HG02678 (cell line): ENCODE measurements at regions not wholly inside any gene's neighbourhood (a gene's known extent, or its start where the extent isn't known, plus 50 kb on each side); places are given as distances from the start of the nearest gene placed in this dataset.
"Not testable (repeated sequence)": the region's sequence is repeated elsewhere in the genome, so short reads cannot be mapped to it uniquely, and the experiment has no call there.

Experiments
- ATAC-seq: cut with Tn5 transposase; IDR thresholded peaks from one replicate; pipeline ENCODE4 v1.9.1; 2021; ENCODE audit warnings: mild to moderate bottlenecking, moderate library complexity; ENCODE audit not compliant: unreplicated experiment

GRCh38 chr4:116688536-116688935, 396.8 kb downstream of the TRAM1L1 start:
- no peak for ATAC-seq

DNA sequence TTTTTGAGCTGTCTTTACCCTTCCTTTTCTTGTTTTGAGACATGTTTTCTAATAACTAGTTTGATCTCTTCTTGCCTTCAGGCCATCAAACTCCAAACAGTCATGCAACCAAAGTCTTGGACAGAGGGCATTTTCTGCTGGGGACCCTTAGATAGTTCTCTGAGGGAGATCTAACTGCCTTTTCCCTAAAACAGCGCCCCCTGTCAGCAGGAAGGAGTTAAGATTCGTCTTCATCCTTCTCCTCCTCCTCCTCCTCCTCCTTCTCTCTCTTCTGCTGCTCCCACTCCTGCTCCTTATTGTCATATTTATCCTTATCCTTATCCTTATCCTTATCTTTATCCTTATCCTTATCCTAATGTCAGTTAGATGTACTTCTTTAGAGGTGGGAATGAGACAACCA, 417.2 kb downstream of the TRAM1L1 start:
- ATAC-seq, result no peak

DNA sequence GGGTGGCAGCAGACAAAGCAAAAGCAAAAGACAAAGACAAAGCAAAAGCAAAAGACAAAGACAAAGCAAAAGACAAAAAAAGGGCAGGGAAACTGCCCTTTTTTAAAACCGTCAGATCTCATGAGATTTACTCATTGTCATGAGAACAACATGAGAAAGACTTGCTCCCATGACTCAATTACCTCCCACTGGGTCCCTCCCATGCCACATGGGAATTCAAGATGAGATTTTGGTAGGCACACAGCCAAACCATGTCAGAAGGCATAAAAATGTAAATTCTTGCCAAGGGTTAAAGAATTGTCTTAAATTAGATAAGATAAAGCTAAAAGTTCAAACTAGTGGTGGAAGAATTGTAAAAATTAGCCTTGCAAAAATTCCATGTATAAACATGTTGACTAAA, 419.7 kb downstream of the TRAM1L1 start:
- no peak for ATAC-seq

- ATAC-seq, result no peak
Measured at GRCh38 chr4:116664198-116664597, 421.2 kb downstream of the TRAM1L1 start.

DNA sequence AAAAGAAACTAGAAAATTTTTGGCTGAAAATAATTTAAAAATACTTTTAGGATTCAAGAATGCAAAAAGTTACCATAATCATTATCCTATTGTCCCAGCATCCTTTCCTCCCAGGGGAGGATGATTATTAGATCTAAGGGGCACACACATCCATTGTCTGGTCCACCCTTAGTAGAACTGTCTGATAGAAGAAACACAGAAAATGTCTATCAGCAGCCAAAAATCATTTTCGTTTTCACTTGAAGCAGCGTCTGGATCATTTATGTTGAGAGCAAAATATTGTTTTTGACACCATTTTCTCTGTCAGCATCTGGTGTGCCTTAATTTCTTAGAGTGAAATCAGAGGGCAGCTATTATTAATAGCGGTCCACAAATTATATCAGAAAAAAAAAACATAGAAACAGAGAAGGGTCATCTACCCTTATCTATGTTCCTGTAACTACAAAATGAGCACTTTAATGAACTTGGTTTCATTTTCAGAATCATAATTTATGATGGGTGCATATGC, 446.3 kb downstream of the TRAM1L1 start:
- no peak for ATAC-seq

GRCh38 chr4:116638592-116638991, 446.8 kb downstream of the TRAM1L1 start:
- ATAC-seq, result no peak

DNA sequence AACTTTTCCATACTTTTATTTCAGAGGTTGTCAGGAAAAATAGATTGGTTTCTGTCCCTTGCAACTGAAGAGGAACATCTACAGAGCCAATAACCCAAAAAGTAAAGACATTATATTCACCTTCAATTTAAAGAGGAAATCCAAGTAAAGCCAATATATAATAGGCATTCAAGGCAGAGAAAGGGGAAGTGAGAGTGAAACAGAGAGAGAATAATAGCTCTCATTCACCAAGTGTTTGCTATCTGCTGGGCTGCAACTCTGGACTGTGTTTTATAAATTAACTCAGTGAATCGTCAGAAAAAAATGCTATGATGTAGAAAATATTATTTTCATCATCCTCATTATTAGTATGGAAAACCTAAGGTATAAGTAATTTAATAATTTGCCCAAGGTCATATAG, 448.5 kb downstream of the TRAM1L1 start:
- ATAC-seq, result peak; percentile 88

DNA sequence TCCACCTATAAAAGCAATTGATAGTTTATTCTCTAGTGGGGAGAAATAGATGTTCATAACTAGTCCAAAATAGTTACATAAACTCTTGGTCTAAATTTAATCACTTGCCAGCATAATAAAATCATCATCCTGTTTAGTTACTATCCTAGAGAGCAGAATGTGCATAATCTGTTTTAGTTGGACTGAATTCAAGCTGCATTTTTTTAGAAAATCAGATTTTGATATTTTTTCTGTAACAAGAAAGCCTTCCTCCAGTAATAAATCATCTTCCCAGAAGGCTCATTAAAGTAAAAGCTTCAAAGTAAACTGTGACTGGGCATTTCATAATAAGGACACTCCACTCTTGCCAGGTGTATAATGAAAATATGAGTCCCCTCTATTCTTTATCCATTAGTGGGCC, 453.1 kb downstream of the TRAM1L1 start:
- ATAC-seq, result no peak

- no peak for ATAC-seq
Measured at GRCh38 chr4:116628598-116628997, 456.8 kb downstream of the TRAM1L1 start.

GRCh38 chr4:116627545-116627944, 457.8 kb downstream of the TRAM1L1 start:
- ATAC-seq, result no peak

- ATAC-seq, result not testable (repeated sequence)
Measured at GRCh38 chr4:116619508-116619907, 465.9 kb downstream of the TRAM1L1 start.

GRCh38 chr4:116618638-116619037, 466.7 kb downstream of the TRAM1L1 start:
- ATAC-seq, result no peak

DNA sequence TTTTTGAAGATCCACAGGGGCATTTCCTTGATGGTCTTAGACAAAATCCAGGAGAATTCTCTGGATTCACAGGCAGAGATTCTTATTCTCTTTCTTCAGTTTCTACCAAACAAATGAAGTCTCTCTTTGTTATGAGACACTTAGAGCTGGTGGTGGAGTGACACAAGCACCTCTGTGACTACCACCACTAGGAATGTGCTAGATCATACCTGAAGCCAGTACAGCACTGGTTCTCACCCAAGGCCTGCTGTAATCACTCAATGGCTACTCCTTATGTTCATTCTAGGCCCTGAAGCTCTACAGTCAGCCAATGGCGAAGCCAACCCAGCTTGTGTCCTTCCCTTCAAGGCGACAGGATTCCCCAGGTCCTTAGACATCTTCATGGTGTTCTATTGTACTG, 482.3 kb downstream of the TRAM1L1 start:
- no peak for ATAC-seq

DNA sequence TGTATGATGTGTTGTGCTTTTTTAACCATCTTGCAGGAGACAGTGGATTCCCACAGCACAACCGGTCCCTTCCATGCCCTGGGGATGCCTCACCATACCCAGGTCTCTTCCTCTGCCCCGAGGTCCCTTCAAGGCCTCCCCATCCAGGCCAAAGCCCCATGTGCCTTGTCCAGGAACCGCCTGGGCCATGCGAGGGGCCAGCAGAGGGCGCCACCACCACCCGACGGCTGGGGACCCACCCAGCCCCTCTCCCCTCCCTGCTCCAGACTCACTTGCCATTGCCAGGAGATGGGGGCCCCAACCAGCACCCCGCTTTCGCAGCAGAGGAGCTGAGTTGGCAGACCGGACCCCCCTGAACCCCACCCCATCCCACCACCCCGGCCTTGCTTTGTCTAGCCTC, 485.5 kb downstream of the TRAM1L1 start:
- no peak for ATAC-seq

DNA sequence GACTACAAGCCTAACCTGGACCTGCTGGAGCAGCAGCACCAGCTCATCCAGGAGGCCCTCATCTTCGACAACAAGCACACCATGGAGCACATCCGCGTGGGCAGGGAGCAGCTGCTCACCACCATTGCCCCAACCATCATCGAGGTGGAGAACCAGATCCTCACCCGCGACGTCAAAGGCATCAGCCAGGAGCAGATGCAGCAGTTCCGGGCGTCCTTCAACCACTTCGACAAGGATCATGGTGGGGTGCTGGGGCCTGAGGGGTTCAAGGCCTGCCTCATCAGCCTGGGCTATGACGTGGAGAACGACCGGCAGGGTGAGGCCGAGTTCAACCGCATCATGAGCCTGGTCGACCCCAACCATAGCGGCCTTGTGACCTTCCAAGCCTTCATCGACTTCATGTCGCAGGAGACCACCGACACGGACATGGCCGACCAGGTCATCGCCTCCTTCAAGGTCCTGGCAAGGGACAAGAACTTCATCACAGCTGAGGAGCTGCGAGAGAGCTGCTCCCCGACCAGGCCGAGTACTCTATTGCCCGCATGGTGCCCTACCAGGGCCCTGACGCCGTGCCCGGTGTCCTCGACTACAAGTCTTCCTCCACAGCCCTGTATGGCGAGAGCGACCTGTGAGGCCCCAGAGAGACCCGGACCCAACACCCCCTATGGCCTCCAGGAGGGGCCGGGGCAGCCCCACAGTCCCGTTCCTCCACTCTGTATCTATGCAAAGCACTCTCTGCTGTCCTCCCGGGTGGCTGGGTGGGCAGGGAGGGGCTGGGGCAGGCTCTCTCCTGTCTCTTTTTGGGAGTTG, 486.2 kb downstream of the TRAM1L1 start:
- ATAC-seq, result no peak

- ATAC-seq, result no peak
Measured at GRCh38 chr4:116598155-116598979, 487.0 kb downstream of the TRAM1L1 start.

GRCh38 chr4:116590648-116591047, 494.7 kb downstream of the TRAM1L1 start:
- no peak for ATAC-seq

DNA sequence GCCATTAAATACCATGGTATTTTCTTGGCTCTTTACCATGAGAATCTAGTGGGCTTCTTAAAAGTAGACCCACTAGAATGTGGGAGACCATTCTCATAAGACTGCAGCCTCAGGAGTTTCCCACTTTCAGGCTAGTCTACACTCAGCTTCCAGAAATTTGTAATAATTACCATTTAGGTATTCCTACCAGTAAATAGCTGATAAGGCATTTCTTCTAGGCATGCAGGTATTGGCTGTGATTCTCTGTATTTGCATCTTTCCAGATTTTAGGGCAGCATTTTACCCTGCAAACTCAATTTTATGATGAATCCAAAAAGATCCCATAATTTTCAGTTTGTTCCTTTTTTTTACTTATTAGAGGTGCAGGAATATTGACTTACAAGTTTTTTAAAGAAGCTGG, 496.6 kb downstream of the TRAM1L1 start:
- ATAC-seq, result no peak

- ATAC-seq, result no peak
Measured at GRCh38 chr4:116585246-116585645, 500.1 kb downstream of the TRAM1L1 start.

- no peak for ATAC-seq
Measured at GRCh38 chr4:116577321-116577720, 508.1 kb downstream of the TRAM1L1 start.

DNA sequence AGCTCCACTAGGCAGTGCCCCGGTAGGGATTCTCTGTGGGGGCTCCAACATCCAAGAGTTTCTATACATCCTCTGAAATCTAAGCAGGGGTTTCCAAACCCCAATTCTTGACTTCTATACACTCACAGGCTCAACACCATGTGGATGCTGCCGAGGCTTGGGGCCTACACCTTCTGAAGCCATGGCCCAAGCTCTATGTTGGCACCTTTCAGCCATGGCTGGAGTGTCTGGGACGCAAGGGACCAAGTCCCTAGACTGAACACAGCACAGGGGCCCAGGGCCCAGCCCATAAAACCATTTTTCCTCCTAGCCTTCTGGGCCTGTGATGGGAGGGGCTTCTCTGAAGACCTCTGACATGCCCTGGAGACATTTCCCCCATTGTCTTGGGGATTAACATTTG, 511.8 kb downstream of the TRAM1L1 start:
- ATAC-seq, result no peak

- ATAC-seq, result no peak
Measured at GRCh38 chr4:116561768-116562167, 523.6 kb downstream of the TRAM1L1 start.
